Ishikawa (cell line): ENCODE measurements at regions not wholly inside any gene's neighbourhood (a gene's known extent, or its start where the extent isn't known, plus 50 kb on each side); places are given as distances from the start of the nearest gene placed in this dataset.

Experiments
- CEBPB ChIP-seq: IDR thresholded peaks from 2 replicates; pipeline ENCODE4 v1.6.1; 2012
- CREB1 ChIP-seq: IDR thresholded peaks from 2 replicates; pipeline ENCODE4 v1.6.1; 2012; ENCODE audit warnings: low read depth
- EGR1 ChIP-seq: IDR thresholded peaks from 2 replicates; pipeline ENCODE4 v1.6.1; 2012
- EP300 ChIP-seq: IDR thresholded peaks from 2 replicates; pipeline ENCODE4 v1.6.1; 2012; ENCODE audit warnings: borderline replicate concordance
- FOXM1 ChIP-seq: IDR thresholded peaks from 2 replicates; pipeline ENCODE4 v1.6.1; 2012; ENCODE audit warnings: low read depth, borderline replicate concordance
- MAX ChIP-seq: IDR thresholded peaks from 2 replicates; pipeline ENCODE4 v1.6.1; 2012
- NFIC ChIP-seq: IDR thresholded peaks from 2 replicates; pipeline ENCODE4 v1.6.1; 2012
- RAD21 ChIP-seq: IDR thresholded peaks from 2 replicates; pipeline ENCODE4 v1.6.1; 2012; ENCODE audit warnings: low read depth
- REST ChIP-seq: IDR thresholded peaks from 2 replicates; pipeline ENCODE4 v1.6.1; 2012; ENCODE audit warnings: low read depth, mild to moderate bottlenecking
- TAF1 ChIP-seq: IDR thresholded peaks from 2 replicates; pipeline ENCODE4 v1.6.1; 2012; ENCODE audit warnings: low read depth, mild to moderate bottlenecking
- TCF12 ChIP-seq: IDR thresholded peaks from 2 replicates; pipeline ENCODE4 v1.6.1; 2012; ENCODE audit warnings: low read depth
- TEAD4 ChIP-seq: IDR thresholded peaks from 2 replicates; pipeline ENCODE4 v1.6.1; 2012
- YY1 ChIP-seq: IDR thresholded peaks from 2 replicates; pipeline ENCODE4 v1.6.1; 2012; ENCODE audit warnings: low read depth
- ZBTB7A ChIP-seq: IDR thresholded peaks from 2 replicates; pipeline ENCODE4 v1.6.1; 2012; ENCODE audit warnings: low read depth
- TF ChIP-seq, protein P1 (sequence below): IDR thresholded peaks from 2 replicates; pipeline ENCODE4 v1.6.1; 2012

GRCh38 chr2:35614640-35615039 lies 740.9 kb upstream of the CRIM1 start:
- no peak for TF ChIP-seq CEBPB
- no peak for TF ChIP-seq TCF12
- TF ChIP-seq EP300: no peak

- no peak for TF ChIP-seq EGR1
- no peak for TF ChIP-seq MAX
- no peak for TF ChIP-seq CEBPB
- no peak for TF ChIP-seq TAF1
- no peak for TF ChIP-seq TCF12
- TF ChIP-seq NFIC: no peak
- TF ChIP-seq REST: no peak
- TF ChIP-seq FOXM1: no peak
- TF ChIP-seq TEAD4: no peak
- TF ChIP-seq, protein P1, sequence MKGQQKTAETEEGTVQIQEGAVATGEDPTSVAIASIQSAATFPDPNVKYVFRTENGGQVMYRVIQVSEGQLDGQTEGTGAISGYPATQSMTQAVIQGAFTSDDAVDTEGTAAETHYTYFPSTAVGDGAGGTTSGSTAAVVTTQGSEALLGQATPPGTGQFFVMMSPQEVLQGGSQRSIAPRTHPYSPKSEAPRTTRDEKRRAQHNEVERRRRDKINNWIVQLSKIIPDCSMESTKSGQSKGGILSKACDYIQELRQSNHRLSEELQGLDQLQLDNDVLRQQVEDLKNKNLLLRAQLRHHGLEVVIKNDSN: no peak
- no peak for TF ChIP-seq EP300
- TF ChIP-seq RAD21: no peak
- TF ChIP-seq YY1: no peak
Observed at GRCh38 chr2:35606394-35606793, 749.2 kb upstream of the CRIM1 start.

DNA sequence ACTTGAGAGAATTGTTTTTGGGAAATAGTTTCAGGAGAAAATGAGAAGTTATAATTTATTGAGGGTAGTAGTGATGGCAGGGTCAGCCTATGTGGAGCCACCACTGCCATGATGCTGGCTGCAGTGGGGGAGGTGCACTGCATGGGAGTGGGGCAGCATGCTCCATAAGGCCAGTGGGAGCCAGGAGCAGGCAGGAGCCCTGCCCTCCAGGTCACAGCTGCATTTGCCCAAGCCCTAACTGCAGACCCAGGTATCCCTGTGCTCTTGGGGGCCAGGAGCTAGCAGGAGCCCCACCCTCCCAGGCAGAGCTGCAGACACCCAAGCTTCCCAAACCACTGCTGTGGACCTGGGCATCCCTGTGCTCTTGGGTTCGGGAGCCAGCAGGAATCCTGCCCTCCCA lies 757.3 kb upstream of the CRIM1 start:
- TF ChIP-seq NFIC: no peak
- no peak for TF ChIP-seq RAD21
- no peak for TF ChIP-seq REST
- TF ChIP-seq TEAD4: no peak
- TF ChIP-seq FOXM1: no peak
- TF ChIP-seq YY1: no peak
- TF ChIP-seq TAF1: no peak
- TF ChIP-seq TCF12: no peak
- no peak for TF ChIP-seq ZBTB7A
- no peak for TF ChIP-seq CEBPB
- TF ChIP-seq CREB1: no peak
- TF ChIP-seq EP300: no peak
- TF ChIP-seq, protein P1: no peak

DNA sequence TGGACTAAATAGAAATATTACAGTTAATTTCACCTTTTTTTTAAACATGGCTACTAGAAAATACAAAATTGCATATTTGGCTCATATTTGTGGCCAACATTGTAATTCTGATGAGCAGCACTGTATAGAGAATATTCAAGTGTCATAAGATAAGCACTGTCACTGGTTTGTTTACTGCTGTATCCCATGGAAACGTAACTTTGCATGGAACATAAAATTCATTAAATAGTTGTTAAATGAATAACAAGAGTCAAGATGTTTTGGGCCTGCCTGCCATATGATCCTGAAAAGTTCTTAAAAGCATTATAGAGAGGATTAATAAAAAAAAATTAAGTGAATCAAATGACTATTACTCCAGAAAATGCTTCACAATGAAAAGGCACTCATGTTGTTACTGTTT lies 763.7 kb upstream of the CRIM1 start:
- TF ChIP-seq TAF1 (no peak), TEAD4 (no peak), RAD21 (no peak), TCF12 (no peak), CEBPB (no peak), REST (no peak), CREB1 (no peak), MAX (no peak), EP300 (no peak), FOXM1 (no peak), ZBTB7A (no peak), NFIC (no peak)

DNA sequence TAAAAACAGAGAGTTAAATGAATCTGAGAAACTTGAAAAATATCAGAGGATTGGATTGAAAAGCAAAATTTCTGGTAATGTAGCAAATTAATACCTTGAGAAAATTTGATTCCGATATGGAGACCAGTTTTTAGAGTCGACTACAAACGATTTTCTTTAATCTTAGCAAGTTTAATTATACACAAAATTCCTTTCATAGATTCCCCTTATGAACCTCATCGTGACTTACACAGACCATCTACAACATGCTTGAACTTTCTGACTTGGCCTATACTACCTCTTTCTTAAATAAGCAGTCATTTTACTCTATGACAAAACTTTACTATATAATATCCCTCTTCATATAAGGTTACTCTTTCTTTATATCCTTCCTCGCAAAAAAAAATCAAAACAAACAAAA lies 769.6 kb upstream of the CRIM1 start:
- TF ChIP-seq YY1 (no peak), FOXM1 (no peak), EP300 (no peak), EGR1 (no peak), TAF1 (no peak), REST (no peak), RAD21 (no peak), CEBPB (no peak), CREB1 (no peak), NFIC (no peak), ZBTB7A (no peak), TCF12 (no peak), MAX (no peak), TEAD4 (no peak)
- TF ChIP-seq, protein P1: no peak
